CD14-positive monocyte (primary cell): ENCODE measurements at regions not wholly inside any gene's neighbourhood (a gene's known extent, or its start where the extent isn't known, plus 50 kb on each side); places are given as distances from the start of the nearest gene placed in this dataset.

Experiments
- DNase-seq, 3 donors: peaks; one replicate each; pipeline ENCODE4 v3.0.0-alpha.2; 2011 to 2022
- H2AFZ ChIP-seq: 2 replicates; pipeline ENCODE4 v1.6.0; 2012; ENCODE audit warnings: mild to moderate bottlenecking, low read depth, low read length, inconsistent platforms; ENCODE audit not compliant: insufficient read depth, poor library complexity, severe bottlenecking
- H3K27ac ChIP-seq, 2 donors: 1 replicate in 1 of 2; 2 replicates in 1 of 2; pipeline ENCODE4 v1.5.1; 2012 to 2013; ENCODE audit warnings: low read length in 2 of 2, control low read depth in 1 of 2, inconsistent platforms in 1 of 2, low read depth in 1 of 2, mild to moderate bottlenecking in 1 of 2
- H3K27me3 ChIP-seq, 2 donors: one replicate each; pipeline versions ENCODE4 v1.6.0 to v1.6.1; 2011 to 2013; ENCODE audit warnings: low read length in 2 of 2; ENCODE audit not compliant: control insufficient read depth in 2 of 2, insufficient read depth in 2 of 2
- H3K36me3 ChIP-seq, 2 donors: replicated peaks in 1 of 2; 1 replicate in 1 of 2; 2 replicates in 1 of 2; pipeline versions ENCODE4 v1.5.1 to v1.6.1; 2012 to 2013; ENCODE audit warnings: low read length in 2 of 2, control low read depth in 1 of 2, inconsistent platforms in 1 of 2, mild to moderate bottlenecking in 1 of 2; ENCODE audit not compliant: insufficient read depth in 2 of 2, control insufficient read depth in 1 of 2
- H3K4me1 ChIP-seq, 2 donors: 1 replicate in 1 of 2; 2 replicates in 1 of 2; pipeline versions ENCODE4 v1.5.1 to v1.6.1; 2012 to 2013; ENCODE audit warnings: low read length in 2 of 2, control low read depth in 1 of 2, inconsistent platforms in 1 of 2, mild to moderate bottlenecking in 1 of 2, moderate library complexity in 1 of 2; ENCODE audit not compliant: insufficient read depth in 2 of 2, control insufficient read depth in 1 of 2
- H3K4me2 ChIP-seq: replicated peaks from 2 replicates; pipeline ENCODE3; 2012; ENCODE audit warnings: low read length, moderate library complexity, mild to moderate bottlenecking; ENCODE audit not compliant: poor library complexity, severe bottlenecking; ENCODE audit errors: extremely low read depth
- H3K4me3 ChIP-seq, 3 experiments: fragments of 200-600 bp in 1 of 3; sonication (generic) in 1 of 3; replicated peaks in 1 of 3; 1 replicate in 2 of 3; 2 replicates in 1 of 3; pipeline ENCODE4 v1.5.1; 2011 to 2013; ENCODE audit warnings: low read length in 3 of 3, mild to moderate bottlenecking in 3 of 3, control low read depth in 2 of 3, low read depth in 2 of 3, inconsistent platforms in 1 of 3, moderate library complexity in 1 of 3
- H3K79me2 ChIP-seq: 2 replicates; pipeline ENCODE4 v1.6.0; 2012; ENCODE audit warnings: mild to moderate bottlenecking, control low read depth, inconsistent platforms, low read length, moderate library complexity; ENCODE audit not compliant: insufficient read depth
- H3K9ac ChIP-seq: 2 replicates; pipeline ENCODE4 v1.6.0; 2017; ENCODE audit warnings: low read length, mild to moderate bottlenecking; ENCODE audit not compliant: insufficient read depth, poor library complexity, severe bottlenecking
- H3K9me3 ChIP-seq, 2 donors: replicated peaks in 1 of 2; 1 replicate in 1 of 2; 2 replicates in 1 of 2; pipeline versions ENCODE4 v1.5.1 to v1.6.1; 2012 to 2013; ENCODE audit warnings: low read length in 2 of 2, control low read depth in 1 of 2; ENCODE audit not compliant: control insufficient read depth in 1 of 2, insufficient read depth in 1 of 2
- H4K20me1 ChIP-seq: 2 replicates; pipeline ENCODE4 v1.6.0; 2012; ENCODE audit warnings: mild to moderate bottlenecking, low read length, control low read depth, moderate library complexity; ENCODE audit not compliant: insufficient read depth
- H3K27ac Mint-ChIP-seq, 7 donors: one replicate each; pipeline ENCODE4 v1.8.0; 2020; ENCODE audit warnings: mild to moderate bottlenecking in 7 of 7, mixed read lengths in 7 of 7, moderate library complexity in 6 of 7, inconsistent platforms in 2 of 7
- H3K27me3 Mint-ChIP-seq, 3 donors: one replicate each; pipeline ENCODE4 v1.8.0; 2021 to 2022; ENCODE audit warnings: low read depth in 3 of 3, mild to moderate bottlenecking in 3 of 3, mixed read lengths in 3 of 3, moderate library complexity in 3 of 3, inconsistent platforms in 1 of 3
- H3K36me3 Mint-ChIP-seq, 2 donors: one replicate each; pipeline ENCODE4 v1.8.0; 2020; ENCODE audit warnings: mixed read lengths in 2 of 2, inconsistent platforms in 1 of 2, mild to moderate bottlenecking in 1 of 2
- H3K4me1 Mint-ChIP-seq: one replicate; pipeline ENCODE4 v1.8.0; 2020; ENCODE audit warnings: mild to moderate bottlenecking, mixed read lengths
- H3K4me3 Mint-ChIP-seq, 2 donors: one replicate each; pipeline ENCODE4 v1.8.0; 2020; ENCODE audit warnings: mild to moderate bottlenecking in 2 of 2, mixed read lengths in 2 of 2, moderate library complexity in 1 of 2
- H3K9me3 Mint-ChIP-seq, 7 donors: one replicate each; pipeline ENCODE4 v1.8.0; 2020 to 2022; ENCODE audit warnings: mixed read lengths in 7 of 7, mild to moderate bottlenecking in 6 of 7, moderate library complexity in 6 of 7, inconsistent platforms in 2 of 7
- WGBS: methylation state at CpG from one replicate; pipeline ENCODE4 v1.1.5; 2013; ENCODE audit warnings: missing lambda C conversion rate; ENCODE audit not compliant: insufficient coverage; 5-methylcytosine and 5-hydroxymethylcytosine counted together
- intact Hi-C, 2 donors: fragments of 100-400 bp; cut with micrococcal nuclease; formaldehyde crosslinking; loops; one replicate each; pipeline versions ENCODE4 v1.15.0 to v1.15.1; 2023
- TF ChIP-seq, protein P1 (sequence below): fragments of 200-600 bp; IDR thresholded peaks from one replicate; pipeline ENCODE4 v1.8.0; 2022; ENCODE audit warnings: antibody characterized with exemption, mild to moderate bottlenecking

DNA sequence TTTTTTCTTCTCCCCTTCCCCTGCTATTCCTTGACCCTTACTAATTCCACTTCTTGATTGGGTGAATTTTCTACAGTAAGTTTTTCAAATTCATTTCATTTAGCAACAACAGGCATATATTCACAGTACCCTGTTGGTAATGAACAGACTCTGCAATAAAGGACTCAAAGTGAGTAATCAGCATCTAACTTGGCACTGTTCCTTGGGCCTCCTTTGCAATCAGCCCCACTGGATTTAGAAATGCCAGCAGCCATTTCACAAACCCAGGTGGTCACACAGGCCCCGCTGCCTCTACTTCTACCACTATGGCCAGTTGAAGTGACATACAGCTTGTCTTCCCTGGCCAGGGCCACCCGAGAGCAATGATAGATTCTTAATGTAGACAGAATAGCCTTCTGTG, 113.8 kb downstream of the CYB561 start:
- Histone ChIP-seq H3K27me3 (no peaks in the 10 kb centered on the region), H3K9me3 (no peaks in the 10 kb centered on the region), H3K4me1 (no peaks in the 10 kb centered on the region), H3K9ac (no peak overlapping the region), H3K4me3 (no peak overlapping the region), H4K20me1 (no peaks in the 10 kb centered on the region), H3K4me2 (no peak overlapping the region), H3K27ac (no peak overlapping the region), H2AFZ (no peak overlapping the region), H3K36me3 (no peaks in the 10 kb centered on the region), H3K79me2 (no peaks in the 10 kb centered on the region)
- TF ChIP-seq, protein P1, sequence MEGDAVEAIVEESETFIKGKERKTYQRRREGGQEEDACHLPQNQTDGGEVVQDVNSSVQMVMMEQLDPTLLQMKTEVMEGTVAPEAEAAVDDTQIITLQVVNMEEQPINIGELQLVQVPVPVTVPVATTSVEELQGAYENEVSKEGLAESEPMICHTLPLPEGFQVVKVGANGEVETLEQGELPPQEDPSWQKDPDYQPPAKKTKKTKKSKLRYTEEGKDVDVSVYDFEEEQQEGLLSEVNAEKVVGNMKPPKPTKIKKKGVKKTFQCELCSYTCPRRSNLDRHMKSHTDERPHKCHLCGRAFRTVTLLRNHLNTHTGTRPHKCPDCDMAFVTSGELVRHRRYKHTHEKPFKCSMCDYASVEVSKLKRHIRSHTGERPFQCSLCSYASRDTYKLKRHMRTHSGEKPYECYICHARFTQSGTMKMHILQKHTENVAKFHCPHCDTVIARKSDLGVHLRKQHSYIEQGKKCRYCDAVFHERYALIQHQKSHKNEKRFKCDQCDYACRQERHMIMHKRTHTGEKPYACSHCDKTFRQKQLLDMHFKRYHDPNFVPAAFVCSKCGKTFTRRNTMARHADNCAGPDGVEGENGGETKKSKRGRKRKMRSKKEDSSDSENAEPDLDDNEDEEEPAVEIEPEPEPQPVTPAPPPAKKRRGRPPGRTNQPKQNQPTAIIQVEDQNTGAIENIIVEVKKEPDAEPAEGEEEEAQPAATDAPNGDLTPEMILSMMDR: no peak
- Mint-ChIP-seq H3K9me3 (no peaks in the 10 kb centered on the region), H3K4me3 (no peak overlapping the region), H3K4me1 (peaks cover 2% of the 10 kb centered on the region), H3K36me3 (peaks cover 0 to 4% of the 10 kb centered on the region in 2 donors), H3K27ac (no peak overlapping the region), H3K27me3 (no peaks in the 10 kb centered on the region)
- DNase-seq: no peak
- intact Hi-C loops: no loop called here
- WGBS: no CpG with 5 or more reads among the region's 2 CpGs

- Histone ChIP-seq H3K9ac (no peak overlapping the region), H2AFZ (no peak overlapping the region), H3K4me1 (no peaks in the 10 kb centered on the region), H3K27ac (no peak overlapping the region), H3K4me3 (no peak overlapping the region), H3K27me3 (no peaks in the 10 kb centered on the region), H4K20me1 (no peaks in the 10 kb centered on the region), H3K9me3 (no peaks in the 10 kb centered on the region), H3K4me2 (no peak overlapping the region), H3K79me2 (no peaks in the 10 kb centered on the region), H3K36me3 (no peaks in the 10 kb centered on the region)
- Mint-ChIP-seq H3K4me1 (peaks cover 2% of the 10 kb centered on the region), H3K36me3 (peaks cover 0 to 4% of the 10 kb centered on the region in 2 donors), H3K4me3 (no peak overlapping the region), H3K27me3 (no peaks in the 10 kb centered on the region), H3K9me3 (no peaks in the 10 kb centered on the region), H3K27ac (no peak overlapping the region)
- TF ChIP-seq, protein P1: no peak
- intact Hi-C loops: no loop called here
- DNase-seq: no peak
- no CpG with 5 or more reads among the region's 1 CpG for WGBS
Observed at GRCh38 chr17:63333869-63334268, 112.2 kb downstream of the CYB561 start.
